ENCODE measurements at regions not wholly inside any gene's neighbourhood (a gene's known extent, or its start where the extent isn't known, plus 50 kb on each side); places are given as distances from the start of the nearest gene placed in this dataset.

DNA sequence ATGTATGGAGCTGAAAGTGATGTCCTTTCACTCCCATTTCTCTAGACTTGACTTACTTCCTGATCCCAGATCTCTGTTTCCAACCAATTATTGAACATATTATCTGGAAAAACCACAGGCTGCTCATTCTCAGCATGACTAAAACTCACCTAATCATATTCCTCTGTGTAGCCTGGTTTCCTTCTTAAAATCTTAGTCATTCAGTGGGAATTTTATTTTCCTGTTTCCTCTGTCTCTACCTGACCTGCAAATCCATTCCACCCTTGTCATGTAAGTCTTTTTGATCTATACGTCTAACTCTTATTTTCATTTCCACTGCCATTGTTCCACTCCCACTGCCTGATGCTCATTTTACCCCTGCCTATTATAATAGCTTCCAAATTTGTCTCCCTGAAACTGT lies 67.9 kb upstream of the APOBEC4 start:
- TF ChIP-seq CTCF (IDR thresholded peaks at IDR 0.05) (no peak), POLR2AphosphoS5 (IDR thresholded peaks at IDR 0.05) (no peak), EP300 (IDR thresholded peaks at IDR 0.05) (no peak), POLR2A (IDR thresholded peaks at IDR 0.05) (no peak)

Measured in sigmoid colon (tissue), 4 donors.